ENCODE measurements at regions not wholly inside any gene's neighbourhood (a gene's known extent, or its start where the extent isn't known, plus 50 kb on each side); places are given as distances from the start of the nearest gene placed in this dataset.

- no peak overlapping the region for H3K4me3 ChIP-seq (ENCODE audit: low read depth, low read length)
Observed at GRCh38 chr4:163649557-163650091, 155.1 kb downstream of the TMA16 start.

GRCh38 chr4:163651761-163652160 lies 157.3 kb downstream of the TMA16 start:
- TF ChIP-seq CTCF (IDR thresholded peaks at IDR 0.05; ENCODE audit: borderline replicate concordance, insufficient read depth, low read depth, low read length), result no peak
- H3K4me3 ChIP-seq (ENCODE audit: low read depth, low read length), result no peak overlapping the region

More at GRCh38 chr4:163649557-163650091, 155.1 kb downstream of the TMA16 start:
- no peak for TF ChIP-seq CTCF (IDR thresholded peaks at IDR 0.05; ENCODE audit: borderline replicate concordance, insufficient read depth, low read depth, low read length)

- no peak overlapping the region for H3K4me3 ChIP-seq (ENCODE audit: low read depth, low read length)
- no peak for TF ChIP-seq CTCF (IDR thresholded peaks at IDR 0.05; ENCODE audit: borderline replicate concordance, insufficient read depth, low read depth, low read length)
Observed at GRCh38 chr4:163654621-163655020, 160.1 kb downstream of the TMA16 start.

- no peak overlapping the region for H3K4me3 ChIP-seq (ENCODE audit: low read depth, low read length)
- no peak for TF ChIP-seq CTCF (IDR thresholded peaks at IDR 0.05; ENCODE audit: borderline replicate concordance, insufficient read depth, low read depth, low read length)
Observed at GRCh38 chr4:163660636-163661035, 166.1 kb downstream of the TMA16 start.

- TF ChIP-seq CTCF (IDR thresholded peaks at IDR 0.05; ENCODE audit: borderline replicate concordance, insufficient read depth, low read depth, low read length), result no peak
- H3K4me3 ChIP-seq (ENCODE audit: low read depth, low read length), result no peak overlapping the region
Observed at GRCh38 chr4:163662768-163663167, 168.3 kb downstream of the TMA16 start.

- TF ChIP-seq CTCF (IDR thresholded peaks at IDR 0.05; ENCODE audit: borderline replicate concordance, insufficient read depth, low read depth, low read length), result no peak
- H3K4me3 ChIP-seq (ENCODE audit: low read depth, low read length), result no peak overlapping the region
Observed at GRCh38 chr4:163663454-163664225, 169.2 kb downstream of the TMA16 start.

- no peak for TF ChIP-seq CTCF (IDR thresholded peaks at IDR 0.05; ENCODE audit: borderline replicate concordance, insufficient read depth, low read depth, low read length)
- no peak overlapping the region for H3K4me3 ChIP-seq (ENCODE audit: low read depth, low read length)
Observed at GRCh38 chr4:163665101-163665500, 170.6 kb downstream of the TMA16 start.
